A673 (cell line): ENCODE measurements at regions not wholly inside any gene's neighbourhood (a gene's known extent, or its start where the extent isn't known, plus 50 kb on each side); places are given as distances from the start of the nearest gene placed in this dataset.

Experiments
- BruUV-seq: library from RNA; stranded (reverse); fragments of 400-500 nt; replicated peaks from 2 replicates; lab custom pipeline; 2021; lab: Mats Ljungman, UMichigan
- CTCF ChIA-PET: fragments of 300-600 bp; sonication (Branson Sonifier 250); formaldehyde crosslinking; loops from one replicate; lab custom pipeline; 2022; ENCODE audit warnings: antibody characterized with exemption; lab: Charles Lee
- POLR2A ChIA-PET: fragments of 300-600 bp; sonication (Branson Sonifier 250); formaldehyde crosslinking; loops from one replicate; lab custom pipeline; 2022; ENCODE audit warnings: antibody characterized with exemption; ENCODE audit not compliant: low non-redundant PET; lab: Charles Lee
- DNase-seq: peaks from one replicate; pipeline ENCODE4 v3.0.0-alpha.2; 2015; ENCODE audit warnings: low spot score
- H3K27ac ChIP-seq: fragments of 200-600 bp; sonication (generic); 2 replicates; pipeline ENCODE4 v1.5.1; 2016; ENCODE audit warnings: mixed run types, low read depth, mild to moderate bottlenecking, mixed read lengths, antibody characterized with exemption, low read length; ENCODE audit not compliant: poor library complexity, severe bottlenecking
- H3K27me3 ChIP-seq: fragments of 200-600 bp; sonication (generic); replicated peaks from 2 replicates; pipeline ENCODE4 v1.6.1; 2017; ENCODE audit warnings: mixed run types, low read depth, mild to moderate bottlenecking, mixed read lengths, antibody characterized with exemption, low read length; ENCODE audit not compliant: insufficient read depth, poor library complexity
- H3K36me3 ChIP-seq: fragments of 200-600 bp; sonication (generic); 2 replicates; pipeline ENCODE4 v1.6.1; 2016; ENCODE audit warnings: mixed run types, mild to moderate bottlenecking, mixed read lengths, antibody characterized with exemption, low read length; ENCODE audit not compliant: insufficient read depth, poor library complexity, severe bottlenecking
- H3K4me1 ChIP-seq: fragments of 200-600 bp; sonication (generic); 2 replicates; pipeline ENCODE4 v1.6.1; 2017; ENCODE audit warnings: mixed run types, mild to moderate bottlenecking, mixed read lengths, antibody characterized with exemption, low read length; ENCODE audit not compliant: insufficient read depth, poor library complexity, severe bottlenecking
- H3K4me3 ChIP-seq: fragments of 200-600 bp; sonication (generic); 2 replicates; pipeline ENCODE4 v1.5.1; 2016; ENCODE audit warnings: low read depth, mixed run types, mild to moderate bottlenecking, mixed read lengths, low read length; ENCODE audit not compliant: poor library complexity, severe bottlenecking
- H3K9me3 ChIP-seq: fragments of 200-600 bp; sonication (generic); 2 replicates; pipeline ENCODE4 v1.6.1; 2016; ENCODE audit warnings: mixed run types, low read depth, mild to moderate bottlenecking, mixed read lengths, antibody characterized with exemption, low read length; ENCODE audit not compliant: poor library complexity, severe bottlenecking
- CTCF ChIP-seq: fragments of 300-800, 200-600 bp; sonication (generic); conservative IDR thresholded peaks from 2 replicates; pipeline ENCODE4 v1.5.1; 2017; ENCODE audit warnings: low read depth, mild to moderate bottlenecking, antibody characterized with exemption, low read length, moderate library complexity, mixed read lengths
- EZH2 ChIP-seq: fragments of 200-600 bp; sonication (generic); IDR thresholded peaks from 2 replicates; pipeline ENCODE4 v1.6.1; 2017; ENCODE audit warnings: borderline replicate concordance, low read depth, mild to moderate bottlenecking, mixed read lengths, antibody characterized with exemption, low read length; ENCODE audit not compliant: poor library complexity, severe bottlenecking
- intact Hi-C: fragments of 100-400 bp; cut with micrococcal nuclease; formaldehyde crosslinking; loops from one replicate; pipeline ENCODE4 v1.10.0; 2022; ENCODE audit not compliant: unreplicated experiment

DNA sequence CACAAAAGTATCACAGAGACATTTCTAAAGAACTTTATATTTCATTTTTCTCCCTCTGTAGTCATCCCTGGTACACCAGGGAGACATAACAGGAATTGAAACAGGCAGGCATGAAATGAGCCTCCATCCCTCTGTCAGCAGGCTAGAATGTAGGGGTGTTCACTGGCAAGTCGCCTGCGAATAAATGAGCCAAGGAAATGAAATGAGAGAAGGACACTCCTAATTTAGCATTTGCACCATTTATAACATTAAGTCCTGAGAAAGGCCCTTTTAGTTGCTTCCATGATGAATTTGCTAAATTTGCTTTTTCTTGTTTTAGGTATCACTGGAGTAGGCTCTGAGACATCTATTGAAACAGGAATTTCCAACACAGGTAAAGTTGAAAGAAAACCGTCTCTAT is 192.4 kb upstream of the CNTN1 start:
- DNase-seq: no peak
- no TSS peak for BruUV-seq
- TF ChIP-seq CTCF (no peak), EZH2 (no peak)
- H3K27ac ChIP-seq: no peak overlapping the region
- H3K4me1 ChIP-seq: no peaks in the 10 kb centered on the region
- ChIA-PET POLR2A (no interaction called here), CTCF (no interaction called here)
- intact Hi-C loops: no loop called here
- no peaks in the 10 kb centered on the region for H3K9me3 ChIP-seq
- no peak overlapping the region for H3K4me3 ChIP-seq
- no peaks in the 10 kb centered on the region for H3K36me3 ChIP-seq
- H3K27me3 ChIP-seq: no peaks in the 10 kb centered on the region

- TF ChIP-seq CTCF (no peak), EZH2 (no peak)
- Histone ChIP-seq H3K27ac (no peak overlapping the region), H3K9me3 (no peaks in the 10 kb centered on the region), H3K36me3 (no peaks in the 10 kb centered on the region), H3K27me3 (no peaks in the 10 kb centered on the region), H3K4me3 (no peak overlapping the region), H3K4me1 (no peaks in the 10 kb centered on the region)
- ChIA-PET POLR2A (no interaction called here), CTCF (no interaction called here)
- intact Hi-C loops: no loop called here
- no peak for DNase-seq
- BruUV-seq: no TSS peak
Observed at GRCh38 chr12:40502322-40502721, 189.9 kb upstream of the CNTN1 start.

- DNase-seq: no peak
- intact Hi-C loops: no loop called here
- Histone ChIP-seq H3K4me1 (no peaks in the 10 kb centered on the region), H3K9me3 (no peaks in the 10 kb centered on the region), H3K27me3 (no peaks in the 10 kb centered on the region), H3K36me3 (no peaks in the 10 kb centered on the region), H3K4me3 (no peak overlapping the region), H3K27ac (no peak overlapping the region)
- BruUV-seq: no TSS peak
- CTCF ChIA-PET: no interaction called here
- POLR2A ChIA-PET: no interaction called here
- TF ChIP-seq CTCF: no peak
- TF ChIP-seq EZH2: no peak
Observed at GRCh38 chr12:40505327-40505726, 186.9 kb upstream of the CNTN1 start.
